ENCODE measurements at regions not wholly inside any gene's neighbourhood (a gene's known extent, or its start where the extent isn't known, plus 50 kb on each side); places are given as distances from the start of the nearest gene placed in this dataset.

DNA sequence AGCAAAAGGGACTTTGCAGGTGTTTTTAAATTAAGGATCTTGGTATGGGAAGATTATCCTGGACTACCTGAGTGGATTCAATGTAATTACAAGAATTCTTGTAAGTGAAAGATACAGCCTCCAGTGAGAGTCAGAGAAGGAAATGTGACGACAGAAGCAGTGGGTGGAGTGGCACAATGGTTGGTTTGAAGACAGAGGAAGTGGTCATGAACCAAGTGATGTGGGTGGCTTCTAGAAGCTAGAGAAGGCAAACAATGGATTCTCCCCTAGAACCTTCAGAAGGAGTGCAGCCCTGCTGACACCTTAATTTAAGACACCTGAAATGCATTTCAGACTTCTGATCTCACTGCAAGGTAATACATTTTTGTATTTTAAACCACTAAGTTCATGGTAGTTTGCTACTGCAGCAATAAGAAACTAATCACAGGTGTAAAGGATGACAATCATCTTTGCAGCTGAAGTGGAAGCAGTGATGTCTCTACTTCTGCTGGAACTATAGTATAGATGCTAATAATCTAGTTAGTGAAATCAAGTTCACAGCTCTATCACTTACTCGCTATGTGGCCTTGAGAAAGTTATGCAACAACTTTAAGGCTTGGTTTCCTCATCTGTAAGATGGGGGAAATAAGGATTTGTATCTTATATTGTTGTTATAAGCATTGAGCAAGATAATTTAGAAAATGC lies 403.4 kb upstream of the SUCLG2 start:
- DNase-seq (ENCODE audit: low read depth): peak; percentile 11

DNA sequence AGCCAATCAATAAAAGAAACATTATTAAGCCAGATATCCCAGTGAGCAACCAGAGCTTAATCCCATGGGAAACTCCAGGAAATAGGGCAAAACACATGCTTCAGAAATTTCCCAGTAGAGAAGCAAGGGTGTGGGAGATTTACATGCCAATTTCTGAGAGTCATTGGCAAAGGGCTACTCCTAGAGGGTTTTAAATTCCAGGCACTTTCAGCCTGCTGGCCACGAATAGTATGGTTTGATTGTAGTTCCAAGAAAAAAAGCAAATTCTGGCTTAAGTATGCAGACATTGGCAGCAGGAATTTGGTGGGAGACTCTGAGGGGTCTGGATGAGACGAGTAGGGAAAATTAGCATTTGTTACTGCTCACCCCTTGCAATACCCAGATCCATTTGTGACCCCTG lies 402.1 kb upstream of the SUCLG2 start:
- no peak for DNase-seq (ENCODE audit: low read depth)

DNA sequence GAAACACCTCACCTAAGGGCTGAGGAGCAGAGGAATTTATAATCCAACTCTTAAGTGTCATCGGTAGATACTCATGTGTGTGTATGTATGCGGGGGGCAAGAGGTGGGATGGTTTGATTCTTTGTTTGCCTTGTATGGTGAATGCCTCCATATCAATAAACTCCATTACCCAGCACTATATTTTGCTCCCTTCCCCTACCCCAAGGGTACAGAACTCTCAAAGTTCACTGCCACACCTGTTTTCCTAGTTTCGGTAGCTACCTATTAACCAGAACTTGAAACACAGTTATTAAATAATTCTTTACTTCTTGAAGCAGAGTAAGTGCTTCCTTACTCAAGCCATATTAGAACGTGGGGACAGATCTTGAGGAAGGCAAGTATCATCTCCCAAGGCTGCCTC lies 400.8 kb upstream of the SUCLG2 start:
- DNase-seq (ENCODE audit: low read depth): no peak

DNA sequence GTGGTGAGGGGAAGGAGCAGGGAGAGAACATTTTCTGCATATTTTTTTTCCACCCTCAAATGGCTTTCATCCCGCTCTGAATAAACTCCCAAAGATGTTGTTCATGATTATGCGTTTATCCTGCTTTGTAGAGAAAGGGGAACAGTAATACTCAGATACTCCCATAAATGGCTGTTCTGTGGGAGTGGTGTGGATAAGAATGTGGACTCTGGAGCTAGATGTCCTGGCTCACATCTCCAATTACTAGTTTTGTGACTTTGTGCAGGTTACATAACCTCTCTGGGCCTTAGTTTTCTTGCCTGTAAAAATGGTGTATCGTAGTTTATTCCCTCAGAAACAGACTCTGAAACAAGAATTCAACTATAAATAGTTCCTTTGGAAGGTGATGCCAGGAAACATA lies 395.4 kb upstream of the SUCLG2 start:
- DNase-seq (ENCODE audit: low read depth): no peak

DNA sequence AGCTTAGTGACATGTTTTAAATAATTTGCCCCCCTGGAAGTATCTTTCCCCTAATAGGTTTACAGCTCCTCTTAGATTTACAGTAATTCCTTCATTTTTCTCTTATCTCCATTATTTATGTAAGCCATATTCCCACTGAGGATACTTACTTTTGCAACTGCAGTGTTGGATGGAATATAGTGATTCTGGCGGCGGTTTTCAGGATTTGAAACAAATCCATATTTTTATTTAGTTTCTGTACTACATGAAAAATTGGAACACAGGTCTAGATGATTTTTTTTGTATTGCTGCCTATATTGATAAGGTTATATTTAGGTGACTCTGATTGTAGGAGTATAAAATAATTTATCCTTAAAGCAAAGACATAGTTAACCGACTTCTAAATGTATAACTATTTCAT lies 391.6 kb upstream of the SUCLG2 start:
- no peak for DNase-seq (ENCODE audit: low read depth)

DNA sequence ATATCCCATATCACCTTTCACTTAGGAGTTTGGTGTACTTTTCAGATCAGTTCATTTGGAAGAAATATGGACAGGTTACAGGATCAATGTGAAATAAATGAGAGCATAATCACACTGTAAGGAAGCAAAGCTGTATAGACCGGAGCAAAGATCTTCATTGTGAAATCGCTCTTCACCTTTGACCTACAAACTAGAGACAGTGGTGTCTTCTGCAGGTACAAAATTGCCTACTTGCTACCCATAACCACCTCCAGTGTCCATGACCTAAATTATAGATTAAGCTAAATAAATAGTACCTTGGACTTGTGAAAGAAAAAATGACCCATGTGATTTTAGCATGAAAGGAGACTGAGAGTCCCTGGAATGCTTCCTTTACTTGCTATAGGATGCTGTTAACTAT lies 379.5 kb upstream of the SUCLG2 start:
- DNase-seq (ENCODE audit: low read depth): no peak

DNA sequence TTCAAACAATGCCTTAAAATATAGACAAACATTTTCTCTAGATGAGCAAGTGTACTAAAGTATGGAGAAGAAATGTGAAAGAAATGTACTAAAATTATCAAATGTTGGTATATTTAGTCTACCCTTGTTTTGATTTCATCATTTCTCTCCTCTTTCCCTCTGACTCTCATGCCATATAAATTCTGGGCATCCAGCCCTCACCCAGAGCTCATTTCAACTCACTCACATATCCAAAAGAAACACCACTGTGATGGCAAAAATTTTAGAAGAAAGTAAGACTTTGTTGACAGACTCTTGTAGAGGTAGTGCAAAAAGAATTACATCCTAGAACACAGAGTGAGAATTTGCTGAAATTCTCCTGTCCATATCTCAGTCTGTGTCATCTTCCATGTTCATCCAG lies 377.8 kb upstream of the SUCLG2 start:
- no peak for DNase-seq (ENCODE audit: low read depth)

DNA sequence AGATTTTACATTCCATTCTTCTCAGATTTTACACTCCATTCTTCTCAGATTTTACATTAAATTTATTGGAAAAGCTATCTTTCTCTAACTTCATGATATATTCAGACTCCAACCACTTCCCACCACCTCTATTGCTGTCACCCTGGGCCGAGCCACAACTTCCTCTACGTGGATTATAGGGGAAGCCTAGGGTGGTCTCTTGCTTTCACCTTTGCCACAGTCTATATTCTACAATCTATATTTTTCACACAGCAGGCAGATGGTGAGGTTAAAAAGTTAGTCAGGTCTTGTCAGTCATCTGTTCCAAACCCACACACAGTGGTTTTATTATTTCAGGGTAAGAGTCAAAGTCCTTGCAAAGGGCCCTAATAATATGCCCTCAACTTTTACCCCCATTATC lies 370.8 kb upstream of the SUCLG2 start:
- no peak for DNase-seq (ENCODE audit: low read depth)

DNA sequence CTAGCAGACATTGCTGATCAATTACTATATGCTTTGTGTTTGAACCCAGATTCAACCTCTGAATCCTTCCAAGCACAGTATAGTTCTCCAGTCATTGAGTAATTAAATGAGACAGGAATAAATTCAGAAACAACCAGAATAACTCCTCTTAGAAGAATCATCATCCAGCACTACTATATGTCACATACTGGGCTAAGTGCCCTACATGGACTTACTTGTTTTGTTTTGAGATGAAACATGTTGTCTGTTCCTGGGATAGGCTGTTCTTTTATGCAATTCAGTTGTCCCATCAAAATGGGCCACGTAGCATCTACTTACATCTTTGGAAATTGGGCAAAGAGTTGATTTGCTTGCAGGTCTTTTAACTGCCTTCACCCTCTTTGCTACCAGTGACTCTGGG lies 365.5 kb upstream of the SUCLG2 start:
- DNase-seq (ENCODE audit: low read depth): no peak

DNA sequence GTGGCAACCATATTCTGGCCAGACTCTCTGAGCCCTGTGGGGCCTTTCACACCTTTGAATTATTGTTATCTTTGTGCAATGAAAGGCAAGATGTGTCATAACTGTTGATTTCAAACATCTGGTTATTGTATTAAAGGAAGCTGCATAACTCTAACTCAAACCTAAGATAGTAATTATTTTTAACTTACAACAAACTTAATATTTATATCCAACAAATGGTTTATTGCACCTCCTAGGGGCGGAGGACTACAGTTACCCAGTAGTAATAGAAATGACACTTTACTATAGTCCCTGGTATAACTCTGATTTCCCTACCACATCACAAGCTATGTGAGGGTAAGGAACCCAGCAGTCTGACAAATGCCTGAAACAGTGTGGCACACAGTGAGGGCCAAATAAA lies 363.9 kb upstream of the SUCLG2 start:
- DNase-seq (ENCODE audit: low read depth): no peak

DNA sequence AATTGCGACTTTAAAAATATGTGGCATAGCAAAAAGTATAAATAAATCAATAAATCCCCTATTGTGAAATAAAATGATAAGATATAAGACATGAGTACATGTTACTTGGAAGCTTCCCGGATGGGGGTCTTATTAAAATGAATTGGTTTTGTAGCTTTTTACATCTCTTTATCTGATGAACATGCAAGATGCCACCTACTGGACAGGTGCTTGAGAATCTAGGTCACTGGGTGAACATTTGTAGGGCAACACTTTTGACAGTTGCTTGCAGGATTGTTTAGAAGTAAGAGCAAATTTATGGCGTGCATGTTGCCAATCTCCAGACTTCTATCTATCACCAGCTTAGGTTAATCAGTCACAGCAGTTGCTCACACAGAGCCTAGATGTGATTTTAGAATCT lies 362.7 kb upstream of the SUCLG2 start:
- DNase-seq (ENCODE audit: low read depth): no peak

DNA sequence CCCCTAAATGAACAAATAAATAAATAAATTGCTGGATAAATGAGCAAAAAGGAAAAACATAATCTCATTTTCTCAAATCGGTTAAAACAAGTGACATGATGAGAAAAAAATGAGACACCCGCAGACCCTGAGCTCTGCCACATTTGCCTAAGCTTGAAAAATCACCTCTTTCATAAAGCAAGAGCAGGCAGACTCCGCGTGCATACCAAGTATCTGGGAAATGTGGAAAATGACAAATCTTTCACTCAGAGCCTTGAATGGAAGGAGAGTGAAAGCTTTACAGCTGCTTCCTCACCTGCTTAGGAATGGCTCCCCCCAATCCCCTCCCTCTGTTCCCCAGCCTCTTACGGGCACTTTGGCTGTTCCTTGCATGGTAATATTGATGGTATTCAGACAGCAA lies 355.5 kb upstream of the SUCLG2 start:
- no peak for DNase-seq (ENCODE audit: low read depth)

DNA sequence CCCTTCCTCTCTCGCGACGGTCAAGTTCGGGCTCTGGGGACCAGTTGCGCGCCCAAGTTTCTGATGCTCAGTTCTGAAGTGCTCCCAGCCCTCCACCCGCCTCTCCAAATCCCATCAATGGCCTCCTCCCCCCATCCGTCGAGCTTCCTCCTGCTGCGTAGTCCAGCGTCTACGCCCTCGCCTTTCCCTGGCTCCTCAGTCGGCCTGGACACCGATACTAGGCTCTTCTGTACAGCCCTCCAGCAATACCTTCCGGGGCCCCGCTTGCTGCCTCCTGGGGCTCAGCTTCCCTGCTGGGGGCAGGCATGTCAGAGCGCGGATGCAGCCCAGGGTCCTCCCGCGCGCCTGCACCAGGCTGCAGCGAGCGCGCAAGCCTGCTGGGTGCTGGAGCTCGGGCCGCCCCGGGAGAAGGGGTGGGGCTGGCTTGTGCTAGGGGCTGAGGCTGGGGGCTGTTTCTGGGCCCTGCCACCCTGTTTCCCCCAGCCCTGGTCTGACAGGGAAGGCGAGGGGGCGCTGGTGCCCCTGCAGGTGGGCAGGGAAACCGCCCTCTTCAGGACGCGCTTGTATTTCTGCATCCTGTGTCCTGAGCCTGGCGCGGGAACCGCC lies 353.3 kb upstream of the SUCLG2 start:
- DNase-seq (ENCODE audit: low read depth): no peak

DNA sequence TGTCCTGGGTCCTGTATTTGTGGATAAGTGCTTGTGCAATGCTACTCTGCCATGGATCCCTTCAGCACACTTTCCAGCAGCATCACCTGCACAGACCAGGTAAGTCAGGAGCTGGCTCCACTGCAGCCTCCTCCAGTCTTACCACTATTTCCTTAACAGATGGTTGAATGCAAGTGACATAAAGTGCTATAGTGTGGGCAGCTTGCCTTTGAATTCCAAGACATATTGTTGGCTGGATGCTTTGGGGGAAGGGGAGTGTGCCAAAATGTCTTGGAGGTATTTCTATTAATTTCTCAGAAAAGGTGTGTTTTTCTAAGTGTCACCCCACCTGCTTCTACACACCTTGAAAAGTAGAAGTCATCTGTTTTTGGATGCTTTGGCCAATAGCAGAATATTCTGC lies 352.2 kb upstream of the SUCLG2 start:
- no peak for DNase-seq (ENCODE audit: low read depth)

DNA sequence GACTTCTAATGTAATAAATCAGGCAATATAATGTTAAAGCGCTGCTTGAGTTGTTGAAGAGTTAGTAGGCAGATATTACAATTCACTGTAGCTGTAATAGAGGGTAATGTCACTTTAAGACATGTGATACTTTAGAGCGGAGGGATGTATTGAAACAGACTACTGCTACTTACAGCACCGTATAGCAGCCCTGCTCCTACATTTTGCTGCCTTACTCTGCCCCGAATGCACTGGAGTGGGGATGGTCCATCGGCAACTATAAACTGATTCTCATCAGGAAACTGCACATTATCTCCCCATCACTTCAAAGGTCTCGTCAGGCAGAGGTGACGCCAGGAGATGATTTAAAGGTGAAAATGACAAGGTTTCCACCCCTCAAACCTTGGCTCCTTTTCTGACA lies 349.7 kb upstream of the SUCLG2 start:
- no peak for DNase-seq (ENCODE audit: low read depth)

DNA sequence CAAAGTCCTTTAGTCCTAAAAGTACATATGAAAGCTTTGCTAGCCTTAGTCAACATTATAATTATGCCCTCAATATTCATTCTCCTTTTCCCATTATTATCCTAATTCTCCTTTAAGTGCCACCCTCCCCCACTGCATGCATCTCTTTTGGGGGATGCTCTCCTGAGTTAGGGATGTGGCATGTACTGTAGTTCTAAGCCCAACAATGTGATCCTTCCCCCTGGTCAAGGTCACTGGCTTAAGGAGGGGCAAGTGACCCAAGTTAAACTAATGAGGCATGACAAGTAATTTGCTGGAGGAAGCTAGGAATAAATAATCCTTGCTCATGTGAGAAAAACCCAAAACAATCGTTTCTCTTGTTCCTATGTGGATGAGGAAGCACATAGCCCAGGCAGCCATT lies 343.9 kb upstream of the SUCLG2 start:
- no peak for DNase-seq (ENCODE audit: low read depth)

DNA sequence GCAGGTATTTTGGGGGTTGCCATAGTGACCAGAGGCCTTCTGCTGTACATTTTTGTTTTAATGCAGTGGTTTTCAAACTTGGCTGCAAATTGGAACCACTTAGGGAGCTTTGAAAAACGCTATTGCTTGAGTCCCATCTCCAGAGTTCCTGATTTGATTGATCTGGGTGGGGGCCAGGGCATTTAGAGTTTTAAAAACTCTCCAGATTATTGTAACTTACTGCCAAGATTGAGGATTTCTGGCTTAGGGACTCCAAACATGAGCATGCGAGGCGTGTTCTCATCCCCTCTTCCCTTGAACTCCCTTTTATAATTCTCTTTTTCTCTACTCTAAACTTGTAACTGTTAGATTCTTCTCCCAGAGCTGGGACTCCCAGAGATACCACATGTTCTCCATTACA lies 340.8 kb upstream of the SUCLG2 start:
- no peak for DNase-seq (ENCODE audit: low read depth)

DNA sequence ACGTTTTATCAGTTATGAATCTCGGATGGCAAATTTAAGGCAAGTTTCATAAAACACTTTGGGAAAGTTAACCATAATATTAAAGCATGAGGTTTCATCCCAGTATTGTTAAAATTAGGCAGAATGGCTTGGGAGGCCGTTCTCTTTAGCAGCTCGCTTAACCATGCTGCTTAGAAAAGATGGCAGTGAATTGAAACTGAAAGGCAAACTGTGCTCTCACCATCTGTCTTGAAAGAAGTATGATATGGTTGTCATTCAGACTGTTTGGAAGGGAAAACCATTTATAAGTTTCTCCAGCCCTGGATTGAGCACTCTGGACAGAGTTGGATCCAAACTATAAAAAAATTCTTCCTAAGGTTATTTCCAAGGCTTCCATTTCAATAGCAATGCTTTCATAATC lies 332.3 kb upstream of the SUCLG2 start:
- no peak for DNase-seq (ENCODE audit: low read depth)

DNA sequence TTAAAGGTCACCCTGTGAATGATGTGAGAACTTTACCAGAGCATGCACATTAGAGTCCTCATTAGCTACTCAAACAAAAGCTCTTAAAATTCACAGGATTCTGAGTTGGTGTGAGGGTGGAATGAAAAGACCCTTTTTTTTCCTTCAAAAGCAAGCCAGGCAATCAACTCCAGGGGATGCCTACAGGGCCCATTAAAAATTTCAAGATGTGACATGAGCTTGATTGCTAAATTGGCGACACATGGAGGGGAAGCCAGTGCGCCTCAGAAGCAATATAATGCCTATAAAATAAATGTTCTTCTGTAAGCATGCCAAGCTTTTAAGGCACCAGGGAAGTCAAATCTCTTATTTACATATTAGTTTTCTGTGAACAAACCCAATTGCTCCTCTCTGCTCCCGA lies 328.8 kb upstream of the SUCLG2 start:
- no peak for DNase-seq (ENCODE audit: low read depth)

DNA sequence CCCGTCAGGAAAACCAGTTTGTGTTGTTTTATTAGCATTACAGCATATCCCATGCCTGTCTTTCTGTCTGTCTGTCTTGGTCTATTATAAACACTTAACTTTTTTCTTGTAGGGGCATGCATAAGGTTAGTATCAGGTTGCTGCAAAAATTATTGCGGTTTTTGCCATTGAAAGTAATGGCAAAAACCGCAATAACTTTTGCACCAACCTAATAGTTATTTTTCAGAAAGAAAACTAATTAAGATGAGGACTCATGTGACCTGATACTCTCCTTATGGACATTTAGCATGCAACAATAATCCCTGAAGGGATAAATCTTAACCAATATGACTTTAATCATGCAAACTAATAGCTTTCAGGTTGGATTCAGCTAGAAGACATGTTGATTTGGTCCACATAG lies 326.7 kb upstream of the SUCLG2 start:
- no peak for DNase-seq (ENCODE audit: low read depth)

DNA sequence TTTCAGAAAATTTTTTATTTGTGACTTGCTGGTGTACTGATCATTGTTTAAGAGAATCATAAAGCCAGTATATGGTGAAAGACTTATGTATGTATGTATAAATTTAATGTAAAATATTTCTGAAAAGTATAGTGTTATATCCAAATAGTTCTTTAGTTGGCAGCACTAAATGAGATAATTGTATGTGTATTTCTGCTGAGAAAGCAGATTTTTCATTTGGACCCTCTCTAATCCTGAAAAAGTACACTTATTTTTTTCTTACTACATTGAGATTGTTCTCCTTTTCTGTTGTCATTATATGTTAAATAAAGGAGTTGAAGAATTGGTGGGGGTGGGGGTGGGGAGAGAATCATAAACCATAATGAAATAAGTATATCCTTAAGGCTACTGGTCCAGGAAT lies 324.9 kb upstream of the SUCLG2 start:
- no peak for DNase-seq (ENCODE audit: low read depth)

DNA sequence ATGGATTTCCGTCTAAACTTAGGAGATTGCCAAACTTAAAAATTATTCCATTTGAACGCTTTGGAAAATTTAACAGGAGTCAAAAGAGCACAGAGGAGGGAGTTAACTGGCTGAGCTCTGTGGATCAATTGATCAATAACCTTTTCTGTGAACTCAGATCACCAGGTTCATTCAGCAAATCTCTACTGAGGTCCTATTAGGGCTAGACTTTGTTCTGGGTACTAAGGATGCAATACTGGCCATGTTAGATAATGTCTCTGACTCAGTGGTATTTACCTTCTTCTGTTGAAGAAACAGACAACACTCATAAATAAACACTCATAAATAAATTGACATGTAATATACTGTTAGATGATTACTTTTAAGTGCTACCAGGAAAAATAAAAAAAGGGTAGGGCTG lies 323.4 kb upstream of the SUCLG2 start:
- DNase-seq (ENCODE audit: low read depth): no peak

DNA sequence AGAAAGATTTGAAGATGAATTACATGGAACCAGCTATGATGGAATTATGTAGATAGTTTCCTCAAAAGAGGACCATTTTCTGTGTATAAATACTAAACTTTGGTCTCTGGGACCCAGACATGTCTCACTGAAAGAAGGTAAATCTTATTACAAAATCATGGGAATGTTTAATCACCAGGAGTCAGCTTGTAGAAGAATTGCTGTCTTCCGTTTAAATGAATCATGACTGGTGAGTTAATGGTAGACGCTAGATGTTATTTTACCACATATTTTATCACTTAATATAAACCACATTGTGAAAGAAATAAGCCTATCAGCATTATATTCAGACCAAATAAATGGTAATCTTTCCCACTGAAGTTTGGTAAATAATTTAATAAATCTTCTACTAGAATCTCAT lies 322.3 kb upstream of the SUCLG2 start:
- DNase-seq (ENCODE audit: low read depth): no peak

DNA sequence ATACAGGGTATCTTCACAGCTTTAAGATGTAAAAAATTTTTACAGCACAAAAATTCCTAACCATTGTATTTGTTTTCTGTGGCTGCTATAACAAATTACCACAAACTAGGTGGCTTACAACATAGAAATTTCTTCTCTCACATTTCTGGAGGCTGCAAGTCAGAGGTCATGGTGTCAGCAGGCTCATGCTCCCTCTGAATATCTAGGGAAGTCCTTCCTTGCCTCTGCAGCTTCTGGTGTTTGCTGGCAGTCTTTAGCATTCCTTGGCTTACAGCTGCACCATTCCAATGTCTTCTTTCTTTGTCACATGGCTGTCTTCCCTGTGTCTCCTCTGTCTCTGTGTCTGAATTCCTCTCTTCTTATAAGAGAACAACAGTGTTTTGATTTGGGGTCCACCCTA lies 310.2 kb upstream of the SUCLG2 start:
- DNase-seq (ENCODE audit: low read depth): no peak

DNA sequence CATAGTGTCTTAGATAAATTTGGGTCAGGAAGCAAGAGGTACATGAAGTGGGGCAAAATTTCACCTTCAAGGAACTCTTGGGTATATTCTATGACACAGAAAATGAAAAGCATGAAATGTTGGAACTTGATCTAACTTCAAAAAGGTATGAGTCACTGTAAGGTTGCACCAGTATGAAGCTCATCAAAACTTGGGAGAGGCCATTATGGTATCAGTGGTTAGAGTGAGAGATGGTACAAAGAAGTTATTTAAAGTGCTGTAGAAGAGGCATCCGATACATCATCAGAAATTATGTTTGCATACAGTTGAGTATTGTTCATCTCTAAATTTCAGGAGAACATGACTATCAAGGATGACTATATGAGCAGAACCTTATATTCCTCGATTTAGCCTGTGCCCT lies 302.9 kb upstream of the SUCLG2 start:
- no peak for DNase-seq (ENCODE audit: low read depth)
